ENCODE measurements at regions not wholly inside any gene's neighbourhood (a gene's known extent, or its start where the extent isn't known, plus 50 kb on each side); places are given as distances from the start of the nearest gene placed in this dataset.

GRCh38 chr4:22090661-22091351 is 142.2 kb upstream of the KCNIP4 start (continued):
- TF ChIP-seq ZBTB39 (CRISPR knock-in tag; IDR thresholded peaks at IDR 0.05), result no peak
- TF ChIP-seq ZNF598 (CRISPR knock-in tag; IDR thresholded peaks at IDR 0.05; ENCODE audit: borderline replicate concordance), result no peak
- no peak for TF ChIP-seq NR2F6 (IDR thresholded peaks at IDR 0.05)
- no peak for TF ChIP-seq NR2F6 (CRISPR knock-in tag; IDR thresholded peaks at IDR 0.05)
- TF ChIP-seq TRAFD1 (CRISPR knock-in tag; IDR thresholded peaks at IDR 0.05; ENCODE audit: borderline replicate concordance), result no peak

GRCh38 chr4:22077571-22077970 is 129.0 kb upstream of the KCNIP4 start:
- BruUV-seq (replicated peaks), result no TSS peak
- H3K79me2 ChIP-seq (ENCODE audit: insufficient read depth, low read length), result no peaks in the 10 kb centered on the region
- H3K27me3 ChIP-seq (ENCODE audit: control insufficient read depth in 1 of 2, insufficient read depth in 2 of 2, low read length in 2 of 2), result no peaks in the 10 kb centered on the region
- ChIA-PET CTCF (ENCODE audit: low intra/inter-chr PET ratio, low total read pairs) (no interaction called here), POLR2A (no interaction called here)
- H3K4me2 ChIP-seq (ENCODE audit: low read depth, low read length), result no peak overlapping the region
- H3K36me3 ChIP-seq (replicated peaks in 1 of 2; ENCODE audit: control insufficient read depth in 1 of 2, insufficient read depth in 2 of 2, low read length in 2 of 2), result no peaks in the 10 kb centered on the region
- ATAC-seq (no peak), DNase-seq (ENCODE audit: low spot score) (no peak), FAIRE-seq (no peak)
- WGBS (ENCODE audit: low lambda C conversion rate), result 60% methylated on average over 1 of the region's 1 CpG
- no peaks in the 10 kb centered on the region for H3K4me1 ChIP-seq (ENCODE audit: insufficient read depth, low read length)
- H3K9ac ChIP-seq (ENCODE audit: insufficient read depth, low read depth, low read length), result no peak overlapping the region
- no peaks in the 10 kb centered on the region for H4K20me1 ChIP-seq (ENCODE audit: insufficient read depth, low read length)
- peaks cover 12% of the 10 kb centered on the region for H3K9me3 ChIP-seq (ENCODE audit: low read length)
- in situ Hi-C loops (cut with HindIII; ENCODE audit: extremely low pct_ligation_motif_present, low pct_unique_long_range_greater_than_20kb), result no loop called here
- H2AFZ ChIP-seq (ENCODE audit: low read length), result no peak overlapping the region
- H3K4me3 ChIP-seq (replicated peaks in 1 of 3; ENCODE audit: insufficient read depth in 1 of 3, low read depth in 2 of 3, low read length in 3 of 3), result no peak overlapping the region
- H3K27ac ChIP-seq (ENCODE audit: extremely low read length, insufficient read depth, low read length), result no peak overlapping the region
- intact Hi-C loops (cut with micrococcal nuclease; ENCODE audit: unreplicated experiment), result no loop called here
- TF ChIP-seq SCMH1 (CRISPR knock-in tag; IDR thresholded peaks at IDR 0.05; ENCODE audit: borderline replicate concordance) (no peak), ZNF549 (CRISPR knock-in tag; IDR thresholded peaks at IDR 0.05) (no peak), ZNF496 (CRISPR knock-in tag; IDR thresholded peaks at IDR 0.05; ENCODE audit: insufficient replicate concordance) (no peak), MYPOP (CRISPR knock-in tag; IDR thresholded peaks at IDR 0.05) (no peak), ZNF501 (CRISPR knock-in tag; IDR thresholded peaks at IDR 0.05) (no peak), CHD4 (IDR thresholded peaks at IDR 0.05; ENCODE audit: borderline replicate concordance, low read length) (no peak), SOX6 (IDR thresholded peaks at IDR 0.05) (no peak), SOX6 (CRISPR knock-in tag; IDR thresholded peaks at IDR 0.05) (no peak), ZNF75D (CRISPR knock-in tag; IDR thresholded peaks at IDR 0.05; ENCODE audit: borderline replicate concordance) (no peak), ZNF704 (CRISPR knock-in tag; IDR thresholded peaks at IDR 0.05; ENCODE audit: borderline replicate concordance) (no peak), SMAD1 (CRISPR knock-in tag; IDR thresholded peaks at IDR 0.05; ENCODE audit: borderline replicate concordance, low read depth) (no peak), SMAD9 (CRISPR knock-in tag; IDR thresholded peaks at IDR 0.05) (no peak), ZNF543 (CRISPR knock-in tag; IDR thresholded peaks at IDR 0.05) (no peak), ELF1 (CRISPR knock-in tag; IDR thresholded peaks at IDR 0.05) (no peak)
